NCI-H2196 (cell line): ENCODE measurements at regions not wholly inside any gene's neighbourhood (a gene's known extent, or its start where the extent isn't known, plus 50 kb on each side); places are given as distances from the start of the nearest gene placed in this dataset.

Source experiments
- DNase-seq: peaks from one replicate; lab custom pipeline; 2025; ENCODE audit not compliant: unreplicated experiment; lab: John Stamatoyannopoulos, UW

DNA sequence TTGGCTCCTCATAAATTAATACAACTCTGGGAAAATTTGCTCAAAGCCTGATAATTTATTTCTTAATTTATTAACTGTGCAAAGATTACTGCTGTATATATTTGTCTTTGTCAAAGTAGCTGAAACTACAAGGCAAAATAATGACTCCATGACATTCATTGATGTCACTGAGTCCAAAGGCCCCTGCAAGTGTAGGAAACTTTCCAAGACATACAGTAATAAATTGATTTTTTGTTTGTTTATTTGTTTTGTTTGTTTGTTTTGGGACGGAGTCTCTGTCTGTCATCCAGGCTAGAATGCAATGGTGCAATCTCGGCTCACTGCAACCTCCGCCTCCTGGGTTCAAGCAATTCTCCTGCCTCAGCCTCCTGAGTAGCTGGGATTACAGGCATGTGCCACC lies 96.8 kb upstream of the LPP start:
- DNase-seq = no peak

DNA sequence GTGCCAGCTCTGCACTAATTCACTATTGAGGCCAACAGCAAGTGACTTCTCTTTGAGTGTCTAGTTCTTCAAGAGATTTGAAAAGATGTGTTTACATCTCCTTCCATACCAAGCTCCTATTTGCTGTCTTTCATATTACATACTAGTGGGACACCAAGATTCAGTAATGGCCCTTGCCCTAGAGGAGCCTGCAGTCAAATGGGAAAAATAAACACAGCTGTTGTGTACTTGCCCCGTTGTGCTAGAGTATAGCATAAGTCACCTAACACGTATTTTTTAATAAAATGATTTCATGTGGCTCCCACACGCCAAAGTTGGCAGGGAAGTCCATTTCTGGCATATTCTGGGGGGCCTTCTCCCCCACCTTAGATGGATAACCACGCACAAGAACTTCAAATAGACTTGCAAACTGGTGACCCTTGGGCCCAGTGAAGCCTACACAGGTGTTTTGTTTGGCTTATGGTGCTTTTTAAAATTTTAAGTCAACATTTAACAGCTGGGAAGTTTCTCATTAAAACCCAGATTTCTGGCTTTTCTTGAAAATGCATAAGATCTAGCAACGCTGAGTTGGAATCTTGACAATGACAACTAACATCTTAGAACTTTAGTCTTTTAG lies 95.3 kb upstream of the LPP start:
- no peak for DNase-seq

GRCh38 chr3:188059351-188059750 lies 94.6 kb upstream of the LPP start:
- no peak for DNase-seq

- DNase-seq = no peak
These were observed 93.6 kb upstream of the LPP start for GRCh38 chr3:188060264-188060835.

DNA sequence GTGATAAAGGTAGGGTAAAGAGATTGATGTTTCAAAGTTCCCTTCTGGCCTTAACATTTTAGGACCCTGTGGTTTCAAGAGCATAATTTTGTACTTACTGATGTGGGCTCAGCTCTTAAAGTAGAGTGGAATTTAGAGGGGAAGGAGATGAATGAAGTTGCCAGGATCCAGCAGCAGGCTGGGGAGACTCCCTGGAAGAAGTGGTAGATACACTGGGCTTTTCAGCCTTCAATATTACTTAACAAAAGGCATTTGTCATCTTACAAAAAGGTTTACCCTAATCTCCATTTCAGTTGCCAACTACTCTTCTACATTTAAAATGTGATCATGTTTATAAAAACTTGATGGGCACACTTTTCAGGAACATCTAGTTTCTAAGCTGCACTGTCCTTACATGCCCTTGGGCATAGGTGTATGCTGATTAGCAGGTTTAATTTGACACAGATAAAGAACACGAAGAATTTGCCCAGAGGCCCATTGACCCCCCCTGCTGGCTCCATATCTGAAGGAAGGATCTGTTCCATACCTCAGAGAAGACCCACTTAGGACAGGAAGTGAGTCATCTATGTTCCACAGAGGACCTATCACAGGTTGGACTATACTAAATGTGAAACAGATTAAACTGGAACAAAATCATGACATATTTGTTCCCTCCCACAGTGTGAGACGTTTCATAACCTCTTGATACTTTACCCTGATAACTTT lies 93.0 kb upstream of the LPP start:
- peak; percentile 60 for DNase-seq

GRCh38 chr3:188062216-188062615 lies 91.7 kb upstream of the LPP start:
- DNase-seq = no peak

- no peak for DNase-seq
These were observed 89.0 kb upstream of the LPP start for GRCh38 chr3:188064831-188065493.

DNA sequence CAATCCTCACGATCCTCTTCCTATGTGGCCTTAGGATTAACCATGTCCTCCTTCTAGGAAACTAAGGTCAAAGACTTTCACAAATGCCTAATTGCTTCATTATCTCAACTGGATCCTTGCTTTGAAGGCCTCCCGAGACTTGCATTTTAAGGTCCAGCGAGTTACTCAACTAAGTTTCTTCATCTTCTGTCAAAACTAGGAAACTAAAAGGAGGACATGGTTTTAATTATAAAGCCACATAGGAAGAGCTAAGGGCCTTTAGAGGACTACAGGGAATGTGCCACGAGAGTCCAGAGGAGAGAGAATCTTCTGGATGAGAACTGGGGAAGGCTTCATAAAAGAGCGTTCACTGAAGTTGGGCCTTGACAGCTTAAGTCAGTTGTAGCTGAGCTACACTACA lies 87.8 kb upstream of the LPP start:
- no peak for DNase-seq

DNA sequence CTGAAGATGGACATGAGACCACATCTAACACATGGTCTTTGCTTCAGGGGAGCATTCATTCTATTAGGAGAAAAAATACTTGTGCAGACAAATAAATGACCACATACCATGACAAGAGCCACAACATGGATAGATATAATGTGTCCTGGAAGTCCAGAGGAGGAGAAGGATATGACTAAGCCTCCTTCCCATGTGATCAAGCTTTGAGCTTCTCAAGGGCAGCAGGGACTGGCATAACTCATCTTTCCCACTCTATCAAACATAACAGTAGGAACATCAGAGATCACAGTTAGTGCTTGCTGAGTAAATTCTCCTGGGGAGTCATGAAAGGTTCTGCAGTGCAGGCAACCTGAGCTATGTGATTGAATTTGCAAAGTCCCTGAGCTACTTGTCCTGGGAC lies 86.0 kb upstream of the LPP start:
- DNase-seq = no peak

DNA sequence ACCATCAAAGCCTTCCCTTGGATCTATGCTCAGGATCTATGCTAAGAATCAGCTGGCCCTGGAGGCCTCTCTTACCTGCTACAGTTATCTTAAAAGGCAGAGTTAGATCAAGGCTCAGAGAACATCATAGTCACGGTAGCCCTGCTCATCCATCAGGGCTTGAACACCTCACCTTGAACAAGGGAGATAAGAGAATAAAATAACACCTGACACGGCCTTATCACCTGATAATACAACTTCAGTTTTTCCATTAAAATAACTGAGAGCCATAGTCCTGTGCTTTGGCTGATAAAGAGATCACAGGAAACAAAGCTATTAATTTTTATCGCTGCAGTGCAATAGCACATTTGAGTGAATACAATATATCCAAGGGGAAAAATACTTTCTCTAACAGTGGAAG lies 85.6 kb upstream of the LPP start:
- no peak for DNase-seq

GRCh38 chr3:188071636-188072035 lies 82.3 kb upstream of the LPP start:
- no peak for DNase-seq

- no peak for DNase-seq
These were observed 77.8 kb upstream of the LPP start for GRCh38 chr3:188076176-188076575.

DNA sequence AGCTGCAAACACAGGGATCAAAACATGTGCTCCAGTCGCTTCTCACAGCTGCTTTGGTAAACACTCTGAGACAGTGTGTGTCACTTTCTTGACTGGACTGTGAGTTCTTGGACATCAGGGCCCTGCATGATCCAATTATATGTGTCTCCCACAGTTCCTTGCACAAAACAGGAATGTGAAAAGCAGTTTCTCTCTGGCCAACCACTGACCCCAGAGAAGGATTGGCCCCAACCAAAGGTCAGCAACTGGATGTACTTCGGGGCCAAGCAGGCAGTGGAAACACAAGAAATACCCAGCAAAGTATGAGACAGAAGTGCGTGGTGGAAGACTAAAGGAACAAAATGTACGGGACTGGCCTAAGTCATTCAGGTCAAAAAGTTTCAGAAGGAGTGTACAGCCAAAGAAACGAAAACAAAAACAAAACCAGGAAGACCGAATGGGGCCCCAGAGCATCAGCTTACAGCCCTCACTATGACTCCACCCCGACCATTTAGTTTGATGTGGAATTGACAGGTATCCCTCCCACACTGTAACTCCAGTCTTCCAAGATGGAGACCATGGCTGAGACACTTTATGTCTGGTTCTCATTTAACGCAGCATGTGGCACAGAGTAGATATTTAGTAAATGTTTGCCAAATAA lies 76.7 kb upstream of the LPP start:
- no peak for DNase-seq

DNA sequence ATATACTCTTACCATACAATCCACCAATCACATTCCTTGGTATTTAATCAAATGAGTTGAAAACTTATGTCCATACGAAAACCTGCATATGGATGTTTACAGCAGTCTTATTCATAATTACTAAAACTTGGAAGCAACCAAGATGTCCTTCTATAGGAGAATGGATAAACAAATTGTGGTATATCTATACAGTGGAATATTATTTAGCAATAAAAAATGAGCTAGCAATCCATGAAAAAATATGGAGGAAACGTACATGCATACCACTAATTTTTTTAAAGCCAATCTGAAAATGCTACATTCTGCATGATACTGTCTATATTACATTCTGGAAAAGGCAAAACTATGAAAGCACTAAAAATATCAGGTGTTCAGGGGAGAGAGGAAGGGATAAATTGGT lies 73.9 kb upstream of the LPP start:
- no peak for DNase-seq

- DNase-seq = no peak
These were observed 71.9 kb upstream of the LPP start for GRCh38 chr3:188082031-188082430.

DNA sequence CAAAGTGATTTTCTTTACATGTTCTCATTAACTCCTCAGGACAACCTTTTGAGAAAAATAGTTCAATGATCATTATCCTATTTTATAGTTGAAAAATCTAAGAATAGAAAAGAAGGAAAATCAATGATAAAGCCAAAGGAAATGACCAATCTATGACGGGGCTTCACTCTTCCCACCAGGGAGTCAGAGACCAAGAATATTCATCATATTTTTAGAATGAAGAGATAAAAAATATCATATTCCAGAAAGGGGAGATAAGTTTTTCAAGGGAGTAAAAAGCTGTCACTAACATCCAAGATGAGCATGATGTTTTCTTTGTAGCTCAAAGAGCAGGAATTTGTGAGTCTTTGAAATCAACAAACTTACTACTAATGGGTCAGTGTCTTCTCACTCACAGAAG lies 71.5 kb upstream of the LPP start:
- DNase-seq = no peak

GRCh38 chr3:188083011-188083410 lies 70.9 kb upstream of the LPP start:
- no peak for DNase-seq

GRCh38 chr3:188084752-188085583 lies 69.0 kb upstream of the LPP start:
- DNase-seq = no peak

- DNase-seq = no peak
These were observed 68.1 kb upstream of the LPP start for GRCh38 chr3:188085584-188086560.
